Spleen (tissue), 7 donors: ENCODE measurements at regions not wholly inside any gene's neighbourhood (a gene's known extent, or its start where the extent isn't known, plus 50 kb on each side); places are given as distances from the start of the nearest gene placed in this dataset.
"Not testable (repeated sequence)": the region's sequence is repeated elsewhere in the genome, so short reads cannot be mapped to it uniquely, and the experiment has no call there.

Experiments
- CTCF ChIP-seq, 11 experiments: fragments of 200-600 bp in 7 of 11; fragments of 450-650 bp in 4 of 11; sonication (generic) in 4 of 11; IDR thresholded peaks in 8 of 11; conservative IDR thresholded peaks in 3 of 11; 1 replicate in 7 of 11; 2 replicates in 4 of 11; pipeline versions ENCODE4 v1.4.0 to v1.8.0; 2016 to 2021; ENCODE audit warnings: antibody characterized with exemption in 11 of 11, inconsistent platforms in 4 of 11, mild to moderate bottlenecking in 1 of 11
- POLR2A ChIP-seq, 3 donors: fragments of 450-650 bp; IDR thresholded peaks; one replicate each; pipeline ENCODE4 v1.5.1; 2017; ENCODE audit warnings: antibody characterized with exemption in 3 of 3, mild to moderate bottlenecking in 1 of 3
- POLR2AphosphoS5 ChIP-seq, 3 donors: sonication (generic); formaldehyde crosslinking; IDR thresholded peaks; one replicate each; pipeline ENCODE4 v1.5.1; 2017; ENCODE audit warnings: antibody characterized with exemption in 3 of 3
- donor health status: DM: no; HTN: no; CAD: no; lungs with moderate emphysema.
- donor health status: DM: no; HTN: no; CAD: no.
- donor health status: DM: no; HTN: no; CAD: no.

- not testable (repeated sequence) for TF ChIP-seq CTCF (IDR thresholded peaks at IDR 0.05 in 8 of 11, conservative IDR thresholded peaks at IDR 0.05 in 3 of 11); POLR2A (IDR thresholded peaks at IDR 0.05); POLR2AphosphoS5 (IDR thresholded peaks at IDR 0.05)
Observed at GRCh38 chr16:87161410-87161809, 155.8 kb downstream of the C16orf95 start.
